Cardiac fibroblast (primary cell): ENCODE measurements at regions not wholly inside any gene's neighbourhood (a gene's known extent, or its start where the extent isn't known, plus 50 kb on each side); places are given as distances from the start of the nearest gene placed in this dataset.

Source experiments
- DNase-seq, 2 donors: peaks; one replicate each; pipeline versions ENCODE4 v3.0.0 to v3.0.0-alpha.2; 2010; ENCODE audit warnings: low read depth in 2 of 2
- H3K4me3 ChIP-seq, 2 donors: replicated peaks in 1 of 2; 1 replicate in 1 of 2; 2 replicates in 1 of 2; pipeline ENCODE4 v1.5.1; 2011; ENCODE audit warnings: low read depth in 2 of 2, low read length in 2 of 2, mild to moderate bottlenecking in 2 of 2, moderate library complexity in 1 of 2
- TF ChIP-seq, protein P1 (sequence below): IDR thresholded peaks from one replicate; pipeline ENCODE4 v1.5.1; 2011; ENCODE audit warnings: low read depth, mild to moderate bottlenecking, low read length, inconsistent platforms

DNA sequence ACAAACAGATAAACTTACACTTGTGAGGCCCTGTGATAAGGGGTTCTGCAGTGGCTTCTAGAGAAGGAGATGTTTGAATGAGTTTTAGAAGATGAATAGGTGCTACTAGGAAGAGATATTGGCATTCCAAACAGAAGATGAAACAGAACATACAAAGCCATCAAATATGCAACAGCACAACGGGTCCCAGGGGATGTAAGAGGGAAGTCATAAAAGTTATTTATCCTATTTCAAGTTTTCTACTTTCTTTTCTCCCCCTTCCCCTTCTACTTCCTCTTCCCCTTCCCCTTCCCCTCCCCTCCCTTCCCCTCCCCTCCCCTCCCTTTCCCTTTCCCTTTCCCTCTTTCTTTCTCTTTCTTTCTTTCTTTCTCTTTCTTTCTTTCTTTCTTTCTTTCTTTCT, 94.9 kb upstream of the CADM1 start:
- H3K4me3 ChIP-seq: no peak overlapping the region
- TF ChIP-seq, protein P1, sequence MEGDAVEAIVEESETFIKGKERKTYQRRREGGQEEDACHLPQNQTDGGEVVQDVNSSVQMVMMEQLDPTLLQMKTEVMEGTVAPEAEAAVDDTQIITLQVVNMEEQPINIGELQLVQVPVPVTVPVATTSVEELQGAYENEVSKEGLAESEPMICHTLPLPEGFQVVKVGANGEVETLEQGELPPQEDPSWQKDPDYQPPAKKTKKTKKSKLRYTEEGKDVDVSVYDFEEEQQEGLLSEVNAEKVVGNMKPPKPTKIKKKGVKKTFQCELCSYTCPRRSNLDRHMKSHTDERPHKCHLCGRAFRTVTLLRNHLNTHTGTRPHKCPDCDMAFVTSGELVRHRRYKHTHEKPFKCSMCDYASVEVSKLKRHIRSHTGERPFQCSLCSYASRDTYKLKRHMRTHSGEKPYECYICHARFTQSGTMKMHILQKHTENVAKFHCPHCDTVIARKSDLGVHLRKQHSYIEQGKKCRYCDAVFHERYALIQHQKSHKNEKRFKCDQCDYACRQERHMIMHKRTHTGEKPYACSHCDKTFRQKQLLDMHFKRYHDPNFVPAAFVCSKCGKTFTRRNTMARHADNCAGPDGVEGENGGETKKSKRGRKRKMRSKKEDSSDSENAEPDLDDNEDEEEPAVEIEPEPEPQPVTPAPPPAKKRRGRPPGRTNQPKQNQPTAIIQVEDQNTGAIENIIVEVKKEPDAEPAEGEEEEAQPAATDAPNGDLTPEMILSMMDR: no peak
- no peak for DNase-seq

DNA sequence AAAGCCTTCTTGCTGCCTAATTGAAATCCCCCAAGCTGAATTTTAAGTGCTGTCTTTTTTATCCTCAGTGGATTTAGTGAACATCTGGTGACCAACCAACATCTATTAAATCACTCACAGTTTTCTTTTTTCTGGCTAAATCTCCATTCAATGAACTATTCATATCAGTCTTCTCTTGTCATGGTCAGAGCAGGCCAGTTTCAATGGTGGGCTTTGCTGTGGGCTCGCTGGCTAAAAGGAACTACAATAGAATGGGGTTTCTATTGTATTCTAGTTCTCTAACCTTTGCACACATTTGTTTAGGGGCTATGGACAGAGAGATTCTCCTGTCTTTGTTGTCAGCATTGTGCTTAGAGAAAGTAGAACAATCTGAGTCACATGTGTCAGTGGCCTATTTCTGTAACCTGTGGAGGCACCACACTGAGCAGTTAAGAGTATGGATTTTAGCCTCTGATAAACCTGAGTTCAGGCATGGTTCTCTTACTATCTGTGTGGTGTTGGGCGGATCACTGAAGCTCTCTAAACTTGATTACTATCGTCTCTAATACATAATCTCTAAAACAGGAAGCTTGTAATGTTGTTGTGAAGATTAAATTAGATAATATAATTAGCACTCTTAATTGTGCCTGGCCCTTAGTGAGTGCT, 94.2 kb upstream of the CADM1 start:
- H3K4me3 ChIP-seq: no peak overlapping the region
- no peak for DNase-seq
- TF ChIP-seq, protein P1: no peak

DNA sequence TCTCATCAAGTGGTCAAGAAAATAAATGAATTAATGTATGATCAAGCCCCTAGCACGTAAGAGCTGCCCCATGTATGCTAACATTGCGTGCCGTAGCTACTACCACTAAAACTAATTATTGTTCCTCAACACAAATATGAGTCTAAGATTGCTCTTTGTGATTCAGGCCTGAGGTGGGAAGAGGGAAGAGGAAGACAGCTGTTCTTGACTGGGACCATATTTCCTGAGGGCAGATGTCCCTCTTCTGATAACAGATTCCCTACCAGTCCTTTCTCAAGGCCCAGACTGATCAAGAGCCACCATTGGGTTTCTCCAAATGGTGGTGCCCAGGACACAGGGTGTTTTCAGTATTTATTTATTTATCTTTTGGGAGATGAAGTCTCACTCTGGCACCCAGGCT, 87.2 kb upstream of the CADM1 start:
- DNase-seq: no peak
- TF ChIP-seq, protein P1: no peak
- H3K4me3 ChIP-seq: no peak overlapping the region

DNA sequence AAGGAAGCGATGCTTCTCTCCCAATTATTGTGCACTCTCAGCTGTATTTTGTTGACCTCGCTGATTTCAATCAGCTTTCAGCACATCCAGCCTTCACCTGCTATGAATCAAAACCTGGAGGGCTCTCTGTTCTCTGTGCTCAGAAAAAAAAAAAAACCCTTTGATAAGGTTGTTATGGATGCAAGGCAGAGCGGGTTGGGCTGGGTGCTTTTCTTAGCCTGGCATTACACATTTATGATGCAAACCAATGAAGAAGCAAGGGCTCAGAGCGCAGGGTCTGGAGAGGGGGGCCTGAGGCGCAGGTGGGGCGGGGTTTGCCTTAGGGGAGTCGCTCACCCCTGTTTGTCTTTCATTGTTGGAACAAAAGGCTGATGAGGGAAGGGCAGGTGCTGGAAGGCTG, 86.0 kb upstream of the CADM1 start:
- TF ChIP-seq, protein P1: no peak
- no peak overlapping the region for H3K4me3 ChIP-seq
- no peak for DNase-seq

DNA sequence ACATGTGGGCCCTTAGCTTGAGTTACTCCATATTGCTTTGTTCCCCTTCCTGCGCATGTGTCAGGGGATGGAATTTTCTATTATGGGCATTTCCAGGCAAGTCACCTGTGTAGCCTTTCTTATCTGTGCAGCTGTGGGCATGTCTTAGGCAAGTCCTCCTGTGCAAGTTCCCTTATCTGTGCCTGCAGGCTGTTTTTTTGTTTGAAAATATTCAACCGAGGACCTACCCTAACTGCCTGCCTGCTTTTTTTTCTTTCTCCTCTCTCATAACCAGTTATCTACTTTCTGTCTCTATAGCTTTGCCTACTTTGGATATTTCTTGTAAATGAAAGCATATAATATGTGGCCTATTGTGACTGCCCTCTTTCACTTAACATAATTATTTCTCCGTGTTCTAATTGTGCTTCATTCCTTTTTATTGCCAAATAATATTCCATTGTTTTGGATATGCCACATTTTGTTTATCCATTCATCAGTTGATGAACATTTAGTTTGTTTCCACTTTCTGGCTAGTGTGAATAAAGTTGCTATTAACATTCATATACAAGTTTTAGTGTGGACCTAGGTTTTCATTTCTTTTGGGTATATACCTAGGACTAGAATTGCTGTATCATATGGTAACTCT, 83.6 kb upstream of the CADM1 start:
- no peak overlapping the region for H3K4me3 ChIP-seq
- TF ChIP-seq, protein P1: no peak
- DNase-seq: no peak

DNA sequence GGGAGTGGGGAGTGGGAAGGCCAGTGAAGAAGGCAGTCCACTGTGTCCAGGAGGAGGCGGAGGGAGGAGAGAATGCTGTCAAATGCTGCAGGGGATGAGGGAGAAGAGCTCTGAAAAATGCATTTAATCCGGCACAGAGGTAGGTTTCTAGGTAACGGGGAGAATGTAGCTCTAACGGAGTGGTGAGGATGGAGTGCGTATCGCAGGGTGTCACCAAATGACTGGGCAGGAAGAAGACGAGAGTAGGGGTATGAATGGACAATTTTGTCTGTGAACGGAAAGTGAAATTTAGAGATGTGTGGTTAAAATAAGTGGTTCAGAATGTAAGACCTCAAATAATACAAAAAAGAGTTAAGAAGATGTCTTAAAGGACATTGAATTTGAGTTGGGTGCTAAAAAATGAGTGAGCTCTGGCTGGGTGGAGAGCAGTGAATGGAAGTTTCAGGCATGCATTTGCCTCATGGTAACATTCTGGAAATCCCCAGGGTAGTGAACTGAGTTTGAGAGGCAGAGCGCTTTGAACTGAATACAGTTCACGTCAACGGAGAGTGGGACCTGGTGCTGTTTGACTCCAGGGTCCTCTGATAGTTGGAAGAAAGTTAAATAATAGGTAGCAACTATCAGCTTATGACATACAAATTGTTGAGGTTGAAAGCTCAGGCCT, 81.3 kb upstream of the CADM1 start:
- TF ChIP-seq, protein P1: no peak
- no peak overlapping the region for H3K4me3 ChIP-seq

More for the DNA sequence above, 81.3 kb upstream of the CADM1 start:
- no peak for DNase-seq
